Spleen (tissue), 7 donors: ENCODE measurements at regions not wholly inside any gene's neighbourhood (a gene's known extent, or its start where the extent isn't known, plus 50 kb on each side); places are given as distances from the start of the nearest gene placed in this dataset.

ENCODE experiments used
- POLR2A ChIP-seq, 3 donors: fragments of 450-650 bp; IDR thresholded peaks; one replicate each; pipeline ENCODE4 v1.5.1; 2017; ENCODE audit warnings: antibody characterized with exemption in 3 of 3, mild to moderate bottlenecking in 1 of 3
- POLR2AphosphoS5 ChIP-seq, 3 donors: sonication (generic); formaldehyde crosslinking; IDR thresholded peaks; one replicate each; pipeline ENCODE4 v1.5.1; 2017; ENCODE audit warnings: antibody characterized with exemption in 3 of 3
- TF ChIP-seq, protein P1 (sequence below), 11 experiments: fragments of 200-600 bp in 7 of 11; fragments of 450-650 bp in 4 of 11; sonication (generic) in 4 of 11; IDR thresholded peaks in 8 of 11; conservative IDR thresholded peaks in 3 of 11; 1 replicate in 7 of 11; 2 replicates in 4 of 11; pipeline versions ENCODE4 v1.4.0 to v1.8.0; 2016 to 2021; ENCODE audit warnings: antibody characterized with exemption in 11 of 11, inconsistent platforms in 4 of 11, mild to moderate bottlenecking in 1 of 11
- donor health status: DM: no; HTN: no; CAD: no; lungs with moderate emphysema.
- donor health status: DM: no; HTN: no; CAD: no.
- donor health status: DM: no; HTN: no; CAD: no.

DNA sequence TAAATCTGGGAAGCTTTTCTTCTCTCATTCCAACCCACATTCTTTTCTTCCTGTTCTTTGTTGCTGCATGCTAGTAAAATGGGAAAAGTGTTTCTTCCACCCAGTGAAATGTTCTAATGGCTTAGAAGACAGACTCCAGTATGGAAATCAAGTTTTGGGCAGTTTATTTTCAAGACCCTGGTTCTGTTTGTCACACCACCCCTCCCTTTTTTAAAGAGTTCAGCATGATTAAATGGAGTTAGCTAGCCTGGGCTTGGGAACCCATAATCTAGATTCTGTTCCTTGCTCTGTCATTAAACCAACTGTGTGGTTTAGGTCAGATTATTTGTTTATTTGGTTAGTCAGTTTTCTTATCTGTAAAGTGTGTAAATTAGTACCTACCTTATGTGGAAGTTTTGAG is 151.8 kb upstream of the NT5C1B start:
- TF ChIP-seq, protein P1, sequence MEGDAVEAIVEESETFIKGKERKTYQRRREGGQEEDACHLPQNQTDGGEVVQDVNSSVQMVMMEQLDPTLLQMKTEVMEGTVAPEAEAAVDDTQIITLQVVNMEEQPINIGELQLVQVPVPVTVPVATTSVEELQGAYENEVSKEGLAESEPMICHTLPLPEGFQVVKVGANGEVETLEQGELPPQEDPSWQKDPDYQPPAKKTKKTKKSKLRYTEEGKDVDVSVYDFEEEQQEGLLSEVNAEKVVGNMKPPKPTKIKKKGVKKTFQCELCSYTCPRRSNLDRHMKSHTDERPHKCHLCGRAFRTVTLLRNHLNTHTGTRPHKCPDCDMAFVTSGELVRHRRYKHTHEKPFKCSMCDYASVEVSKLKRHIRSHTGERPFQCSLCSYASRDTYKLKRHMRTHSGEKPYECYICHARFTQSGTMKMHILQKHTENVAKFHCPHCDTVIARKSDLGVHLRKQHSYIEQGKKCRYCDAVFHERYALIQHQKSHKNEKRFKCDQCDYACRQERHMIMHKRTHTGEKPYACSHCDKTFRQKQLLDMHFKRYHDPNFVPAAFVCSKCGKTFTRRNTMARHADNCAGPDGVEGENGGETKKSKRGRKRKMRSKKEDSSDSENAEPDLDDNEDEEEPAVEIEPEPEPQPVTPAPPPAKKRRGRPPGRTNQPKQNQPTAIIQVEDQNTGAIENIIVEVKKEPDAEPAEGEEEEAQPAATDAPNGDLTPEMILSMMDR (IDR thresholded peaks at IDR 0.05 in 8 of 11, conservative IDR thresholded peaks at IDR 0.05 in 3 of 11), result no peak
- no peak for TF ChIP-seq POLR2A (IDR thresholded peaks at IDR 0.05)
- TF ChIP-seq POLR2AphosphoS5 (IDR thresholded peaks at IDR 0.05), result no peak
